A549 (cell line): ENCODE measurements at regions not wholly inside any gene's neighbourhood (a gene's known extent, or its start where the extent isn't known, plus 50 kb on each side); places are given as distances from the start of the nearest gene placed in this dataset.

Experiments
- ATAC-seq, 2 experiments: fragments of 200-7000 bp in 1 of 2; fragments of >200 bp in 1 of 2; cut with Nextera tagmentation in 1 of 2; cut with Tn5 transposase in 1 of 2; 3 replicates each; pipeline versions ENCODE4 v1.8.0 to v1.9.1; 2018 to 2020; ENCODE audit warnings: mild to moderate bottlenecking in 1 of 2, moderate library complexity in 1 of 2
- CTCF ChIA-PET: fragments of 300-600 bp; sonication (Branson Sonifier 250); formaldehyde crosslinking; extraction: SDS; loops from one replicate; lab custom pipeline; 2021; ENCODE audit warnings: antibody characterized with exemption, inconsistent platforms; lab: Yijun Ruan, JAX
- POLR2A ChIA-PET: fragments of 350-600 bp; formaldehyde crosslinking; extraction: SDS; loops from one replicate; lab custom pipeline; 2021; ENCODE audit warnings: antibody characterized with exemption, inconsistent platforms; lab: Yijun Ruan, JAX
- DNase-seq, 2 experiments: peaks; one replicate each; pipeline versions ENCODE4 v3.0.0 to v3.0.0-alpha.2; 2011 to 2016; ENCODE audit warnings: low read depth in 1 of 2, low spot score in 1 of 2
- FAIRE-seq: peaks from 2 replicates; lab custom pipeline; 2011; peaks lifted over from hg19 to GRCh38; lab: Jason Lieb, UNC
- H3K27ac ChIP-seq, 2 experiments: fragments of >200 bp; sonication (Bioruptor Twin); formaldehyde crosslinking; 3 replicates each; pipeline ENCODE4 v1.5.1; 2016 to 2017
- H3K4me1 ChIP-seq: fragments of >200 bp; sonication (Bioruptor Twin); formaldehyde crosslinking; 3 replicates; pipeline ENCODE4 v1.6.1; 2016
- H3K4me2 ChIP-seq: fragments of >200 bp; sonication (Bioruptor Twin); formaldehyde crosslinking; 3 replicates; pipeline ENCODE4 v1.6.1; 2016
- H3K4me3 ChIP-seq: fragments of >200 bp; sonication (Bioruptor Twin); formaldehyde crosslinking; 3 replicates; pipeline ENCODE4 v1.5.1; 2016
- H3K9me3 ChIP-seq: fragments of >200 bp; sonication (Bioruptor Twin); formaldehyde crosslinking; 3 replicates; pipeline ENCODE4 v1.6.1; 2016
- ATOH8 ChIP-seq: fragments of 250-450 bp; sonication (Bioruptor Pico); IDR thresholded peaks from 2 replicates; pipeline ENCODE4 v1.5.0; 2020; ENCODE audit warnings: low read depth, mild to moderate bottlenecking, moderate library complexity
- CEBPB ChIP-seq, 2 experiments: fragments of >200 bp in 1 of 2; sonication (Bioruptor Twin) in 1 of 2; formaldehyde crosslinking in 1 of 2; IDR thresholded peaks; 2 replicates each; pipeline ENCODE4 v1.6.1; 2012 to 2016
- ELK1 ChIP-seq: fragments of 150-350 bp; IDR thresholded peaks from 2 replicates; pipeline ENCODE4 v1.6.1; 2014; ENCODE audit warnings: low read depth, mild to moderate bottlenecking, low read length
- EP300 ChIP-seq, 2 experiments: fragments of >200 bp; sonication (Bioruptor Twin); formaldehyde crosslinking; IDR thresholded peaks; 2 replicates in 1 of 2; 3 replicates in 1 of 2; pipeline ENCODE4 v1.6.1; 2016 to 2017
- FOSL2 ChIP-seq, 2 experiments: fragments of 450-650 bp in 1 of 2; fragments of >200 bp in 1 of 2; sonication (Bioruptor Twin) in 1 of 2; formaldehyde crosslinking; IDR thresholded peaks; 2 replicates each; pipeline versions ENCODE4 v1.5.0 to v1.6.1; 2016 to 2020; ENCODE audit warnings: mild to moderate bottlenecking in 1 of 2, moderate library complexity in 1 of 2
- FOXS1 ChIP-seq: fragments of 250-450 bp; sonication (Bioruptor Pico); IDR thresholded peaks from 2 replicates; pipeline ENCODE4 v1.5.0; 2020; ENCODE audit warnings: mild to moderate bottlenecking, moderate library complexity
- GATA3 ChIP-seq: IDR thresholded peaks from 2 replicates; pipeline ENCODE4 v1.6.1; 2012; ENCODE audit warnings: borderline replicate concordance
- HDAC2 ChIP-seq: fragments of 200-600 bp; sonication (generic); IDR thresholded peaks from 2 replicates; pipeline ENCODE4 v1.6.1; 2016
- HEYL ChIP-seq: fragments of 250-450 bp; sonication (Bioruptor Pico); IDR thresholded peaks from 2 replicates; pipeline ENCODE4 v1.8.0; 2021; ENCODE audit warnings: mild to moderate bottlenecking, moderate library complexity
- JUNB ChIP-seq: fragments of >200 bp; sonication (Bioruptor Twin); formaldehyde crosslinking; IDR thresholded peaks from 2 replicates; pipeline ENCODE4 v1.6.1; 2016
- KDM5A ChIP-seq: fragments of 200-600 bp; sonication (generic); IDR thresholded peaks from 2 replicates; pipeline ENCODE4 v1.6.1; 2016; ENCODE audit warnings: antibody characterized with exemption, mild to moderate bottlenecking
- NFE2L2 ChIP-seq: fragments of 150-350 bp; conservative IDR thresholded peaks from 2 replicates; pipeline ENCODE4 v1.6.1; 2014; ENCODE audit warnings: low read length
- NR3C1 ChIP-seq: fragments of >200 bp; sonication (Bioruptor Twin); formaldehyde crosslinking; IDR thresholded peaks from 3 replicates; pipeline ENCODE4 v1.6.1; 2017
- PHF8 ChIP-seq: fragments of 200-600 bp; sonication (generic); IDR thresholded peaks from 2 replicates; pipeline ENCODE4 v1.6.1; 2016; ENCODE audit warnings: low read depth, mild to moderate bottlenecking, antibody characterized with exemption, moderate library complexity, borderline replicate concordance
- POLR2A ChIP-seq: IDR thresholded peaks from 2 replicates; pipeline ENCODE4 v1.6.1; 2012; ENCODE audit warnings: mild to moderate bottlenecking, low read length
- RAD21 ChIP-seq, 2 experiments: fragments of >200 bp in 1 of 2; sonication (Bioruptor Twin) in 1 of 2; formaldehyde crosslinking in 1 of 2; IDR thresholded peaks in 1 of 2; conservative IDR thresholded peaks in 1 of 2; 2 replicates in 1 of 2; 3 replicates in 1 of 2; pipeline ENCODE4 v1.6.1; 2012 to 2018; ENCODE audit warnings: inconsistent platforms in 1 of 2
- RARB ChIP-seq: fragments of 250-450 bp; sonication (Bioruptor Pico); IDR thresholded peaks from 2 replicates; pipeline ENCODE4 v1.8.0; 2021; ENCODE audit warnings: mild to moderate bottlenecking, moderate library complexity
- SMC3 ChIP-seq: fragments of >200 bp; sonication (Bioruptor Twin); formaldehyde crosslinking; IDR thresholded peaks from 3 replicates; pipeline ENCODE4 v1.6.1; 2018; ENCODE audit warnings: inconsistent platforms
- TFCP2L1 ChIP-seq: fragments of 250-450 bp; sonication (Bioruptor Pico); IDR thresholded peaks from 2 replicates; pipeline ENCODE4 v1.5.0; 2021; ENCODE audit warnings: mild to moderate bottlenecking
- ZFP36 ChIP-seq: fragments of 450-650 bp; IDR thresholded peaks from 2 replicates; pipeline ENCODE4 v1.6.1; 2014; ENCODE audit warnings: borderline replicate concordance; ENCODE audit not compliant: partially characterized antibody
- ZNF302 ChIP-seq: fragments of 250-450 bp; sonication (Bioruptor Pico); IDR thresholded peaks from 2 replicates; pipeline ENCODE4 v1.9.0; 2021; ENCODE audit warnings: inconsistent platforms, mild to moderate bottlenecking, moderate library complexity
- WGBS: methylation state at CpG from one replicate; pipeline ENCODE4 v1.1.6; 2017; ENCODE audit errors: missing lambda C conversion rate; 5-methylcytosine and 5-hydroxymethylcytosine counted together
- TF ChIP-seq, protein P1 (sequence below): IDR thresholded peaks from 2 replicates; pipeline ENCODE4 v1.6.1; 2012
- TF ChIP-seq, protein P2 (sequence below): fragments of 200-600 bp; sonication (generic); IDR thresholded peaks from 2 replicates; pipeline ENCODE4 v1.6.1; 2016; ENCODE audit warnings: antibody characterized with exemption, mild to moderate bottlenecking, moderate library complexity

DNA sequence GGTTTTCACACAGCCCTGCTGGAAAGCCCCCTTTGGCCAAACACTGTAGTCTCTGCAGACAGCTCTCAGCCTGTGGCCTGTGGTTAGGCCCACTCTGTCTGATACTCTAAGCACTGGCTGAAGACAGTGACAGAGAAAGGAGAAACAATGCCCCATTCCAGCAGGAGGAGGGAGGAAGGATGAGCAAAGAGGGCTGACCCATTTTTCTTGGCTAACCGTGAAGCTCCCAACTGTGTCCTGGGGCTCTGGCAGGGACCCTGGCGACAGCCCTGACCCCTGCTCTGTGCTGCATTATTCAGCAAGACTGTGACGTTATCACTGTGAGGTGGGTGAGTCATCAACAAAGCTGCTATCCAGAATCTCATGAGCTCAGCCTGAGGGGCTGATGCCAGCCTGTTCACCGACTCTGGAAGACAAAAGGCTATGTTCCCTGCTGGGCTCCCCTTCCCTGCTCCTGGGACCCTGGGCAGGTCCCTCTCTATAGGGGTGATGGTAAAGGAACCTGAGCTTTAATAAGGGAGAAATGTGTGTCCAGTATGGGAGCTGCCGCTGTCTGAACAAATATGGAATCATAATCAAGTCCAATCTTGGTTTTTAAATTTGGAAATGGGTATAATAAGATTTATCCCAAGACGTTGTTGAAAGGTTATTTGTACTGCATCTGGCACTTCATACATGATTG is 107.0 kb downstream of the RHOU start:
- CTCF ChIA-PET: interaction anchor here (1.0 to 1.3 kb wide), 5 partner anchors 8 to 385 kb away, joined by 3 to 5 read pairs (median 4); no protein-coding TSS in a partner anchor
- ATAC-seq: peak; percentile 54 to 62
- WGBS: 24% methylated on average over 6 of the region's 6 CpGs
- H3K9me3 ChIP-seq: peaks cover 6% of the 10 kb centered on the region
- H3K4me2 ChIP-seq: peak overlapping the region; percentile 50
- POLR2A ChIA-PET: interaction anchor here (1.0 kb wide), 1 partner anchor 15 kb away, joined by 3 read pairs; no protein-coding TSS in a partner anchor
- TF ChIP-seq GATA3 (peak; percentile 66; the same call in 1 of the 2 replicates), ZFP36 (no peak), EP300 (IDR thresholded peaks at IDR 0.05) (peak; percentile 18 to 20; a peak in 2 of 5 replicates), FOSL2 (IDR thresholded peaks at IDR 0.05) (peak; percentile 86), FOSL2 (CRISPR knock-in tag; IDR thresholded peaks at IDR 0.05) (peak; percentile 95), NR3C1 (no peak), ATOH8 (CRISPR knock-in tag) (0 out of 2 replicates have a peak, but pooled peaks have one; percentile 47), CEBPB (IDR thresholded peaks at IDR 0.05) (peak in 1 of 2 experiments; percentile 5; a peak in 1 of 4 replicates), SMC3 (peak; percentile 28; the same call in 1 of the 3 replicates), KDM5A (no peak), NFE2L2 (0 out of 2 replicates have a peak, but pooled peaks have one; percentile 14), RAD21 (conservative IDR thresholded peaks at IDR 0.05 in 1 of 2, IDR thresholded peaks at IDR 0.05 in 1 of 2) (peak in 1 of 2 experiments; percentile 40; a peak in 1 of 5 replicates), JUNB (peak; percentile 76)
- TF ChIP-seq, protein P1, sequence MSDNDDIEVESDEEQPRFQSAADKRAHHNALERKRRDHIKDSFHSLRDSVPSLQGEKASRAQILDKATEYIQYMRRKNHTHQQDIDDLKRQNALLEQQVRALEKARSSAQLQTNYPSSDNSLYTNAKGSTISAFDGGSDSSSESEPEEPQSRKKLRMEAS: peak; percentile 60
- H3K27ac ChIP-seq: peak overlapping the region; percentile 75 to 94
- peak; percentile 74 to 84 for DNase-seq
- peaks cover 43% of the 10 kb centered on the region for H3K4me1 ChIP-seq
- H3K4me3 ChIP-seq: no peak overlapping the region
- peak; percentile 36 for FAIRE-seq

DNA sequence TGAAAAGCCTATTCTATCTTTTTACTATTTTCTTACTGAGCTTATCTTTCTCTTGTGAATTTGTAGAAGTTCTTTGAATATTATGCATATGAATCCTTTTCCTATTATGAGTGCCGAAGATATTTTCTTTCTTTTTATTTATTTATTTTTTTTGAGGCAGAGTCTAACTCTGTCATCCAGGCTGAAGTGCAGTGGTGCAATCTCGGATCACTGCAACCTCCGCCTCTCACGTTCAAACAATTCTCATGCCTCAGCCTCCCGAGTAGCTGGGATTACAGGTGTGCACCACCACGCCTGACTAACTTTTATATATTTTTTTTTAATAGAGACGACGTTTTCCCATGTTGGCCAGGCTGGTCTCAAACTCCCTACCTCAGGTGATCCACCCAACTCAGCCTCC is 109.8 kb downstream of the RHOU start:
- Histone ChIP-seq H3K4me2 (no peak overlapping the region), H3K27ac (no peak overlapping the region), H3K4me3 (no peak overlapping the region), H3K9me3 (peaks cover 6% of the 10 kb centered on the region), H3K4me1 (peaks cover 45% of the 10 kb centered on the region)
- ChIA-PET POLR2A (no interaction called here), CTCF (interaction anchor here (1.4 to 2.0 kb wide), 2 partner anchors 26 to 109 kb away, joined by 3 to 5 read pairs; no protein-coding TSS in a partner anchor)
- FAIRE-seq: no peak
- 90% methylated on average over 8 of the region's 8 CpGs for WGBS
- TF ChIP-seq HEYL (no peak), ZNF302 (no peak), HDAC2 (no peak), PHF8 (no peak), TFCP2L1 (CRISPR knock-in tag) (no peak), ELK1 (no peak), RARB (CRISPR knock-in tag) (no peak), FOXS1 (no peak), POLR2A (no peak)
- TF ChIP-seq, protein P2, sequence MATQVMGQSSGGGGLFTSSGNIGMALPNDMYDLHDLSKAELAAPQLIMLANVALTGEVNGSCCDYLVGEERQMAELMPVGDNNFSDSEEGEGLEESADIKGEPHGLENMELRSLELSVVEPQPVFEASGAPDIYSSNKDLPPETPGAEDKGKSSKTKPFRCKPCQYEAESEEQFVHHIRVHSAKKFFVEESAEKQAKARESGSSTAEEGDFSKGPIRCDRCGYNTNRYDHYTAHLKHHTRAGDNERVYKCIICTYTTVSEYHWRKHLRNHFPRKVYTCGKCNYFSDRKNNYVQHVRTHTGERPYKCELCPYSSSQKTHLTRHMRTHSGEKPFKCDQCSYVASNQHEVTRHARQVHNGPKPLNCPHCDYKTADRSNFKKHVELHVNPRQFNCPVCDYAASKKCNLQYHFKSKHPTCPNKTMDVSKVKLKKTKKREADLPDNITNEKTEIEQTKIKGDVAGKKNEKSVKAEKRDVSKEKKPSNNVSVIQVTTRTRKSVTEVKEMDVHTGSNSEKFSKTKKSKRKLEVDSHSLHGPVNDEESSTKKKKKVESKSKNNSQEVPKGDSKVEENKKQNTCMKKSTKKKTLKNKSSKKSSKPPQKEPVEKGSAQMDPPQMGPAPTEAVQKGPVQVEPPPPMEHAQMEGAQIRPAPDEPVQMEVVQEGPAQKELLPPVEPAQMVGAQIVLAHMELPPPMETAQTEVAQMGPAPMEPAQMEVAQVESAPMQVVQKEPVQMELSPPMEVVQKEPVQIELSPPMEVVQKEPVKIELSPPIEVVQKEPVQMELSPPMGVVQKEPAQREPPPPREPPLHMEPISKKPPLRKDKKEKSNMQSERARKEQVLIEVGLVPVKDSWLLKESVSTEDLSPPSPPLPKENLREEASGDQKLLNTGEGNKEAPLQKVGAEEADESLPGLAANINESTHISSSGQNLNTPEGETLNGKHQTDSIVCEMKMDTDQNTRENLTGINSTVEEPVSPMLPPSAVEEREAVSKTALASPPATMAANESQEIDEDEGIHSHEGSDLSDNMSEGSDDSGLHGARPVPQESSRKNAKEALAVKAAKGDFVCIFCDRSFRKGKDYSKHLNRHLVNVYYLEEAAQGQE: no peak
- ATAC-seq: no peak
- DNase-seq: no peak
